Endothelial cell of umbilical vein (primary cell): ENCODE measurements at regions not wholly inside any gene's neighbourhood (a gene's known extent, or its start where the extent isn't known, plus 50 kb on each side); places are given as distances from the start of the nearest gene placed in this dataset.
A peak's percentile ranks its signal among the peaks of the same experiment; 100 is the strongest.

Experiments used
- BruUV-seq: library from RNA; stranded (reverse); fragments of 400-500 nt; replicated peaks from 2 replicates; lab custom pipeline; 2021; lab: Mats Ljungman, UMichigan
- CTCF ChIA-PET: fragments of 300-600, 350-600 bp; sonication (Branson Sonifier 250); formaldehyde crosslinking; loops from one replicate; lab custom pipeline; 2021; ENCODE audit warnings: antibody characterized with exemption, inconsistent platforms; lab: Charles Lee
- POLR2A ChIA-PET: fragments of 300-600, 350-600 bp; sonication (Branson Sonifier 250); formaldehyde crosslinking; loops from one replicate; lab custom pipeline; 2021; ENCODE audit warnings: antibody characterized with exemption, inconsistent platforms; lab: Charles Lee
- DNase-seq: peaks from one replicate; pipeline ENCODE4 v3.0.0-alpha.2; 2011; ENCODE audit warnings: low read depth, low spot score
- FAIRE-seq: peaks from 2 replicates; lab custom pipeline; 2011; peaks lifted over from hg19 to GRCh38; lab: Jason Lieb, UNC
- H2AFZ ChIP-seq: 2 replicates; pipeline ENCODE4 v1.6.0; 2012; ENCODE audit warnings: low read depth, low read length, control low read depth, inconsistent platforms
- H3K27ac ChIP-seq: 2 replicates; pipeline ENCODE4 v1.5.1; 2011; ENCODE audit warnings: low read depth, mild to moderate bottlenecking, control low read depth, low read length, moderate library complexity; ENCODE audit not compliant: insufficient read depth
- H3K27me3 ChIP-seq, 2 experiments: 2 replicates each; pipeline versions ENCODE4 v1.6.0 to v1.6.1; 2011; ENCODE audit warnings: low read length in 2 of 2, mixed read lengths in 1 of 2; ENCODE audit not compliant: control insufficient read depth in 2 of 2, insufficient read depth in 2 of 2
- H3K36me3 ChIP-seq, 2 experiments: 2 replicates in 1 of 2; 3 replicates in 1 of 2; pipeline ENCODE4 v1.5.1; 2011; ENCODE audit warnings: low read length in 2 of 2, mild to moderate bottlenecking in 1 of 2, moderate library complexity in 1 of 2; ENCODE audit not compliant: control insufficient read depth in 2 of 2, insufficient read depth in 2 of 2; ENCODE audit errors: extremely low read depth in 1 of 2
- H3K4me1 ChIP-seq: 3 replicates; pipeline ENCODE4 v1.5.1; 2011; ENCODE audit warnings: mild to moderate bottlenecking, low read length; ENCODE audit not compliant: control insufficient read depth, insufficient read depth; ENCODE audit errors: extremely low read depth
- H3K4me2 ChIP-seq: 2 replicates; pipeline ENCODE4 v1.6.1; 2011; ENCODE audit warnings: low read length, control low read depth, mixed read lengths; ENCODE audit not compliant: insufficient read depth
- H3K4me3 ChIP-seq, 3 experiments: fragments of 200-600 bp in 1 of 3; sonication (generic), shearing (Covaris generic) in 1 of 3; replicated peaks in 1 of 3; 2 replicates each; pipeline ENCODE4 v1.5.1; 2011 to 2016; ENCODE audit warnings: control low read depth in 3 of 3, low read length in 3 of 3, mild to moderate bottlenecking in 2 of 3, inconsistent platforms in 1 of 3, low read depth in 1 of 3, moderate library complexity in 1 of 3; ENCODE audit not compliant: insufficient read depth in 1 of 3
- H3K79me2 ChIP-seq: 2 replicates; pipeline ENCODE4 v1.6.0; 2012; ENCODE audit warnings: low read length, inconsistent platforms; ENCODE audit not compliant: control insufficient read depth, insufficient read depth
- H3K9ac ChIP-seq: replicated peaks from 2 replicates; pipeline ENCODE3; 2011; ENCODE audit warnings: low read length, control low read depth; ENCODE audit not compliant: insufficient read depth; ENCODE audit errors: extremely low read depth
- H3K9me1 ChIP-seq: replicated peaks from 3 replicates; pipeline ENCODE4 v1.6.0; 2011; ENCODE audit warnings: mild to moderate bottlenecking, low read length; ENCODE audit not compliant: control insufficient read depth, insufficient read depth; ENCODE audit errors: extremely low read depth
- H3K9me3 ChIP-seq: replicated peaks from 2 replicates; pipeline ENCODE4 v1.5.1; 2012; ENCODE audit warnings: low read length, inconsistent platforms; ENCODE audit not compliant: control insufficient read depth, insufficient read depth
- H4K20me1 ChIP-seq: replicated peaks from 2 replicates; pipeline ENCODE3; 2011; ENCODE audit warnings: mild to moderate bottlenecking, low read length; ENCODE audit not compliant: control insufficient read depth, insufficient read depth; ENCODE audit errors: extremely low read depth
- FOS ChIP-seq: IDR thresholded peaks from 2 replicates; pipeline ENCODE4 v1.6.1; 2011; ENCODE audit warnings: mild to moderate bottlenecking, low read length, moderate library complexity, borderline replicate concordance; ENCODE audit not compliant: insufficient read depth
- GATA2 ChIP-seq: IDR thresholded peaks from 2 replicates; pipeline ENCODE4 v1.7.0; 2011; ENCODE audit warnings: low read depth, mild to moderate bottlenecking, moderate library complexity, mixed read lengths, low read length; ENCODE audit not compliant: insufficient read length, insufficient read depth
- JUN ChIP-seq: IDR thresholded peaks from 2 replicates; pipeline ENCODE4 v1.6.1; 2011; ENCODE audit warnings: borderline replicate concordance, low read depth; ENCODE audit not compliant: insufficient read length, insufficient read depth
- MYC ChIP-seq: IDR thresholded peaks from one replicate; pipeline ENCODE4 v1.6.1; 2011; ENCODE audit warnings: mild to moderate bottlenecking, low read depth, low read length
- POLR2A ChIP-seq: IDR thresholded peaks from 2 replicates; pipeline ENCODE4 v1.6.1; 2012; ENCODE audit warnings: low read depth, mild to moderate bottlenecking, control low read depth, low read length
- dilution Hi-C: fragments of 300-500 bp; cut with MboI; formaldehyde crosslinking; loops from one replicate; pipeline ENCODE4 v1.15.0; 2019; ENCODE audit warnings: low sequenced_read_pairs; ENCODE audit not compliant: extremely low pct_ligation_motif_present
- intact Hi-C: fragments of 100-400 bp; cut with micrococcal nuclease; formaldehyde crosslinking; loops from one replicate; pipeline ENCODE4 v1.10.0; 2022
- TF ChIP-seq, protein P1 (sequence below), 2 donors: IDR thresholded peaks; 1 replicate in 1 of 2; 2 replicates in 1 of 2; pipeline ENCODE4 v1.5.1; 2011; ENCODE audit warnings: low read length in 2 of 2, mild to moderate bottlenecking in 2 of 2, moderate library complexity in 2 of 2, control low read depth in 1 of 2, inconsistent platforms in 1 of 2, low read depth in 1 of 2; ENCODE audit not compliant: insufficient read depth in 1 of 2; ENCODE audit errors: extremely low read depth in 1 of 2
- TF ChIP-seq, protein P2 (sequence below): IDR thresholded peaks from 2 replicates; pipeline ENCODE4 v1.6.1; 2011; ENCODE audit not compliant: insufficient read depth, insufficient read length

GRCh38 chr3:65109966-65110500, 422.2 kb upstream of the ADAMTS9 start:
- Histone ChIP-seq H2AFZ (no peak overlapping the region), H3K9me3 (no peaks in the 10 kb centered on the region), H3K4me2 (no peak overlapping the region), H3K9ac (no peak overlapping the region), H3K27ac (no peak overlapping the region), H3K4me1 (peaks cover 16% of the 10 kb centered on the region), H4K20me1 (no peaks in the 10 kb centered on the region), H3K9me1 (no peaks in the 10 kb centered on the region), H3K36me3 (no peaks in the 10 kb centered on the region), H3K27me3 (no peaks in the 10 kb centered on the region), H3K4me3 (no peak overlapping the region), H3K79me2 (no peaks in the 10 kb centered on the region)
- no TSS peak for BruUV-seq
- DNase-seq: no peak
- FAIRE-seq: no peak
- ChIA-PET POLR2A (no interaction called here), CTCF (interaction anchor here (1.4 kb wide), 1 partner anchor 132 kb away, joined by 3 read pairs; no protein-coding TSS in a partner anchor)
- intact Hi-C loops: no loop called here
- dilution Hi-C loops: no loop called here
- TF ChIP-seq MYC: no peak

DNA sequence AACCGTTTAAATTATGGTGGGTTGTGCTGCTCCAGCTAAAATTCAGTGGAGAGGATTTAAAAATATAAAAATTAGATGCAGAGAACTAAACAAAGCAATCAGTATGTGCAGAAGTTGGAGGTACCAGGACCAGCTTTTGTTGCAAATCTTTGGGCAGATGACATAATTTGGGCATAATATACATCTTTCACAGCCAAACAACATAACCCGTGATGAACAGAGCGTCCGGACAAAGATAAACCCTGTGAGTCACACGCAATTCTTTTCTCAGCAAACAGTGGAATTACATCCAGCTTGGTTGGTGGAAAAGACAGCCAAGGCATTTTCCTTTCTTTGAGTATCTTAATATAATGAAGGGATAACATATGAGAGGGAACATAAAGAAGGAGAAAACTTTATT, 419.4 kb upstream of the ADAMTS9 start:
- intact Hi-C loops: no loop called here
- dilution Hi-C loops: no loop called here
- POLR2A ChIA-PET: no interaction called here
- no peaks in the 10 kb centered on the region for H3K27me3 ChIP-seq
- TF ChIP-seq, protein P1, sequence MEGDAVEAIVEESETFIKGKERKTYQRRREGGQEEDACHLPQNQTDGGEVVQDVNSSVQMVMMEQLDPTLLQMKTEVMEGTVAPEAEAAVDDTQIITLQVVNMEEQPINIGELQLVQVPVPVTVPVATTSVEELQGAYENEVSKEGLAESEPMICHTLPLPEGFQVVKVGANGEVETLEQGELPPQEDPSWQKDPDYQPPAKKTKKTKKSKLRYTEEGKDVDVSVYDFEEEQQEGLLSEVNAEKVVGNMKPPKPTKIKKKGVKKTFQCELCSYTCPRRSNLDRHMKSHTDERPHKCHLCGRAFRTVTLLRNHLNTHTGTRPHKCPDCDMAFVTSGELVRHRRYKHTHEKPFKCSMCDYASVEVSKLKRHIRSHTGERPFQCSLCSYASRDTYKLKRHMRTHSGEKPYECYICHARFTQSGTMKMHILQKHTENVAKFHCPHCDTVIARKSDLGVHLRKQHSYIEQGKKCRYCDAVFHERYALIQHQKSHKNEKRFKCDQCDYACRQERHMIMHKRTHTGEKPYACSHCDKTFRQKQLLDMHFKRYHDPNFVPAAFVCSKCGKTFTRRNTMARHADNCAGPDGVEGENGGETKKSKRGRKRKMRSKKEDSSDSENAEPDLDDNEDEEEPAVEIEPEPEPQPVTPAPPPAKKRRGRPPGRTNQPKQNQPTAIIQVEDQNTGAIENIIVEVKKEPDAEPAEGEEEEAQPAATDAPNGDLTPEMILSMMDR (IDR thresholded peaks at IDR 0.05; ENCODE audit: extremely low read depth in 1 of 2, insufficient read depth in 1 of 2, low read depth in 1 of 2, low read length in 2 of 2): no peak
- no peak for TF ChIP-seq POLR2A
- TF ChIP-seq JUN: no peak
- TF ChIP-seq, protein P2, sequence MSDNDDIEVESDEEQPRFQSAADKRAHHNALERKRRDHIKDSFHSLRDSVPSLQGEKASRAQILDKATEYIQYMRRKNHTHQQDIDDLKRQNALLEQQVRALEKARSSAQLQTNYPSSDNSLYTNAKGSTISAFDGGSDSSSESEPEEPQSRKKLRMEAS: no peak
- TF ChIP-seq GATA2: peak; percentile 60
- TF ChIP-seq FOS: peak; percentile 61
- H3K9me3 ChIP-seq: no peaks in the 10 kb centered on the region
- no peak overlapping the region for H2AFZ ChIP-seq
- H3K36me3 ChIP-seq: no peaks in the 10 kb centered on the region
- peak overlapping the region; percentile 41 for H3K4me2 ChIP-seq
- H3K4me1 ChIP-seq: peaks cover 16% of the 10 kb centered on the region
- H3K79me2 ChIP-seq: no peaks in the 10 kb centered on the region
- H3K9ac ChIP-seq: no peak overlapping the region
- peak; percentile 72 for DNase-seq
- BruUV-seq: no TSS peak
- CTCF ChIA-PET: interaction anchor here (0.5 to 4.4 kb wide), 10 partner anchors 11 to 577 kb away, joined by 3 to 18 read pairs (median 4); no protein-coding TSS in a partner anchor
- no peaks in the 10 kb centered on the region for H4K20me1 ChIP-seq
- no peaks in the 10 kb centered on the region for H3K9me1 ChIP-seq
- no peak overlapping the region for H3K4me3 ChIP-seq
- peak overlapping the region; percentile 51 for H3K27ac ChIP-seq
- FAIRE-seq: no peak
